ENCODE measurements at regions not wholly inside any gene's neighbourhood (a gene's known extent, or its start where the extent isn't known, plus 50 kb on each side); places are given as distances from the start of the nearest gene placed in this dataset.
"Not testable (repeated sequence)": the region's sequence is repeated elsewhere in the genome, so short reads cannot be mapped to it uniquely, and the experiment has no call there.

DNA sequence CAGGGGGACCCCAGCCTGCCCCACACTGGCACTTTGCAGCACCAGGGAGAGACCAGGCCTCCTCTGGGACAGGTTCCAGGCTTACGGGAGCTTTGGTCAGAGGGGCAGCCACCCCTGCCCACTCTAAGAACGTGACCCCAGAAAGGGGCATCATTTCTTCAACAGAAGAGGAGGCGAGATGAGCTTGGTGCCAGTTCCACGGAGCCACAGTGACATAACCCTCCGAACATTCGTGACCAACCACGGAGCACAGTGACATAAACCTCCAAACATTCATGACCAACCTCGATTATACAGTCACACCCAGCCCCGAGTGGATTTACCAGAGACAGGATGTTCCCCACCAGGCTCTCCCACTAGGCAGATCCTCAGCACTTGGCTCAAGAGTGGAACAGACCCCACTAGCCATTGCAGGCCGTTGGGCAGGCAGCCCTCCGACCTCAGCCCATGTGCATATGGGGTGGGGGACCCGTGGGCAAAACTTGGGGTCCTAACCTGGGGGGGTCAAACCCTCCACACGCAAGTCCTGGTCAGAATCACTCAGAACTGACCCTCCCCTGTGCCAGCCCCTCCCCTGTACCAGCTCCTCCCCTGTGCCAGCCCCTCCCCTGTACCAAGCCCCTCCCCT is 112.9 kb downstream of the METRNL start:
- DNase-seq, result peak; percentile 2

DNA sequence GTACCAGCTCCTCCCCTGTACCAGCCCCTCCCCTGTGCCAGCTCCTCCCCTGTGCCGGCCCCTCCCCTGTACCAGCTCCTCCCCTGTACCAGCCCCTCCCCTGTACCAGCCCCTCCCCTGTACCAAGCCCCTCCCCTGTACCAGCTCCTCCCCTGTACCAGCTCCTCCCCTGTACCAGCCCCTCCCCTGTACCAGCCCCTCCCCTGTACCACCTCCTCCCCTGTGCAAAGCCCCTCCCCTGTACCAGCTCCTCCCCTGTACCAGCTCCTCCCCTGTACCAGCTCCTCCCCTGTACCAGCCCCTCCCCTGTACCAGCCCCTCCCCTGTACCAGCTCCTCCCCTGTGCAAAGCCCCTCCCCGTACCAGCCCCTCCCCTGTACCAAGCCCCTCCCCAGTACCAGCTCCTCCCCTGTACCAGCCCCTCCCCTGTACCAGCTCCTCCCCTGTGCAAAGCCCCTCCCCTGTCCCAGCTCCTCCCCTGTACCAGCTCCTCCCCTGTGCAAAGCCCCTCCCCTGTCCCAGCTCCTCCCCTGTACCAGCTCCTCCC is 113.5 kb downstream of the METRNL start:
- not testable (repeated sequence) for DNase-seq

DNA sequence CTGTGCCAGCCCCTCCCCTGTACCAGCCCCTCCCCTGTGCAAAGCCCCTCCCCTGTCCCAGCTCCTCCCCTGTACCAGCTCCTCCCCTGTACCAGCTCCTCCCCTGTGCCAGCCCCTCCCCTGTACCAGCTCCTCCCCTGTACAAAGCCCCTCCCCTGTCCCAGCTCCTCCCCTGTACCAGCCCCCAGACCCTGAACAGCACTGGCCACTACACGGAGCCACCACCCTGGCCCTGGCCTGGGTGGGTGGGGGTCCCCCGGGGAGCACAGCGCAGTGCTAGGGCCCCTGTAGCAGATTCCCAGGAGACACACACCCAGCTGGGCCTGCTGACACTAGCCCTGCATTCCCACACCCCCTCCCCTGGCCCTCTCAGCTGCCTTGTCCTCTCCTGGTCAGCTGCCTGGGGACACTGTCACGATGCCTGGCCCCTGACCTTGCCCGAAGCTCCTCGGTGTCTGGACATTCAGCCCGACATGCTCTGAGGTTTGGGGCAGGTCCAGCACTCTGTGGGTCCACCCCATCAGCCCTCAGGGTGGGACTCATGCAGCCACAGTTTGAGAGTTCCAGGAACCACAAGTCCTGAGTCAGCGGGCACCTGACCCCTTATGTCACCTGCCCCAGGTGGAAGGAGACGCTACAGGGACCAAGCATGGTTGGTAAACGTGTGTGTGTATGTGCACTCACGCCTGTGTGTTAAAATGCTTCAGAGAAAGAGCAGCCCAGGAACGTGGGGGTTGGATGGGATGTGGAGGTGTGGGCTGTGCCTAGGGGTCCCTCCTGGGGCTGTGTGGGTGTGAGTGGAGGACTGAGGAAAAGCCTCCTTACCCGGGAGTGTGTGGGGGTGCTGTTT is 114.2 kb downstream of the METRNL start:
- DNase-seq, result peak; percentile 10

DNA sequence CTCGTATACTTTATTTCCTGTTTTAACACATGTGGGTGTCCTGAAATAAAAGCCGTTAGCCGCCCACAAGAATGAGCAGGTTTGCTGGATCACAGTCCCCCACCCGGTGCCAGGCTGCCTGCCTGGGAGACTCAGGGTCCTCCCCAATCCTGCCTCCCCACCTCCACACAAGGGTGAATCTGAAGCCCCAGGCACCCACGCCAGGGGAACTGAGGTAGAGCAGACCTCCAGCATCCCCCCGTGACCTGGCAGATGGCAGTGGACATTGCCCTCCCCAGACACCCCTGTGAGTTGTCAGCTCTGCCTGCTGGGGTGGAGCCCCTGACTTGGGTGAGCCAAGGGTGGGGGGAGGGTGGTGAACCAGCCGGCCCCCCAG is 114.8 kb downstream of the METRNL start:
- peak; percentile 9 for DNase-seq

DNA sequence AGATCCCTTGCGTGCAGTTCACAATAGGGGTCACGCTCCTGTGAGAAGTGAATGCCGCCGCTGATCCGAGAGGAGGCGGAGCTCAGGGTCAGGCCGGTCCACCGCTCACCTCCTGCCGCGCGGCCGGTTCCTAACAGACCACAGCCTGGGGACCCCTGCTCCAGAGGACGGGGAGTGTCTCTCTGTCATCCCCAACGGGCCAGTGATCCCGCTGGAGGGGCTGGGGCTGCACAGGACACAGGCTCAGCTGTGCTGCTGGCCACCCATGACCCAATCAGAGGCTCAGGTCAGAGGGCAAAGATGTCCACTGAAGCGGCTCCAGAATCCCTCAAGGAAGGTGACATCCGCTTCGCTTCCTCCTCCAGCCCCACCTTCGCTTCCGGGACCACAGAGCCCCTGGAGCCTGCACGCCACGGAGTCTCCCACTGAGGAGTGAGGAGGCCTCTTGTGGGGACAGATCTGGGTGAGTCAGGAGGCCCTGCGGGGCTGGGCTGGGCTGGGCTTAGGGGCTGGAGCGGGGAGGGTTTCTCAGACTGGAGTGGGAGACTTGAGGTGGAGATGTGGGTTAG is 115.4 kb downstream of the METRNL start:
- DNase-seq, result peak; percentile 7

DNA sequence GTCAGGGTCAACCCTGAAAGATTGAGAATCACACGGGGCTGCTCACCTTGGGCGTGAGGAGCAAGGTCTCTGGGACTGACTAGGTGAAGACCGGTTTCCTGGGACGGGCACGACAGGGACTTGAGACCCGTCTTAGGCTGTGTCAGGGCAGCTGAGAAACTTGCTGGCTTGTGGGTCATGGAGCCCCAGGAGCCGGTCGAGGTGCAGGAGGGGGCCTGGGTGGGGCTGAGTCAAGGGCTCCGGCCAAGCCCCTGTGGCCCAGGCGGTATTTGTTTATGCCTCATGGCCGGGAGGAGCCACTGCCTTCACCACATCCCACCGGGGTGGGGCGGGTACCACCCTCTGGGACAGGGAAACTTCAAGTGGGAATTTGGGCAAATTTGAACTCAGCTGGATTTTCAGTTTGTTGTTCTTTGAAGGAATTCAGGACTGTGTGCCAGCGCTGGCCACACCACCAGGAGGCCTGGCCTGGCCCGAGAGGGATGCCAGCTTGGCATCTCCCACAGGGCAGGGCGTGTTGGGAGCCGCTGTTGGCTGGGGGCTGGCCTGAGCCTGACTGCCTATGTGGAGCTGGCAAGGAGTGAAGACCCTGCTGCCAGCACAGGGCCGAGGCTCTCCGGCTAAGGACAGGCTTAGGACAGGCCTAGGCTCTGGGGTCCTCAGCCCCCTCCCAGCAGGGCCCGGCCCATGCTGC is 116.1 kb downstream of the METRNL start:
- no peak for DNase-seq

DNA sequence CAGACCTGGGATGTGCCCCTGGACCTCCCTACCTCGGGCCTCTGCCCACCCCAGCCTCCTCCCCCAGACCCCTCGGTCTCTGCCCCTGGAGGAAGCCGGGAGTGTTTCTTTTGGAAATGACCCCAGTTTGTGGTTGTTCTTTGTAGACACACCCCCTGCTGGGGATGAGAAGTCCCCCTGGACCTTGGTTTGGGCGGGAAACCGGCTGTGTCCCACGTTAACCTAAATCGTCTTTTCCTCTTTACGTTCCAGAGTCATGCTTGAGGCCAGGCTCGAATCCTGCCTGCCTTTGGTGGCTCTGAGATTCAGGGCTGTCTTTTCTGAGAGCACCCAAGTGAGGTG is 116.6 kb downstream of the METRNL start:
- no peak for DNase-seq

DNA sequence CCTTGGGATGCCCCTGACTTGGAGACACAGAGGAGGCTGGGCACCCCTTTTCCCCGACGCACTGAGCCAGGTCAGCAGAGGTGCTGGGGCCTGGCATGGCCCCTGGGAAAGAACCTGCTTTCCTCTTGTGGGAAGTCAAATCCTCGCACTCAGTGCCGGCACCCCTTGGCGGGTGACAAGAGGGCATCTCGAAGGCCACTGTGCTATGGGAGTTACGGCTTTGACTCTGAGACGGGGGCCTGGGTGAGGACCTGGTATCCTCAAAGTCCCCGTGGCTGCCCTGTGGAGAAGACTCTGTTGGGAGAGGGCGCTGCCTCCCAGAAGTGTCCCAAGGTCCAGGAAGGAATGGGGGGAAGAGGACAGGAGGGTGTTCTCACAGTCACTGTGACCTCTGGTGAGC is 117.0 kb downstream of the METRNL start:
- no peak for DNase-seq

DNA sequence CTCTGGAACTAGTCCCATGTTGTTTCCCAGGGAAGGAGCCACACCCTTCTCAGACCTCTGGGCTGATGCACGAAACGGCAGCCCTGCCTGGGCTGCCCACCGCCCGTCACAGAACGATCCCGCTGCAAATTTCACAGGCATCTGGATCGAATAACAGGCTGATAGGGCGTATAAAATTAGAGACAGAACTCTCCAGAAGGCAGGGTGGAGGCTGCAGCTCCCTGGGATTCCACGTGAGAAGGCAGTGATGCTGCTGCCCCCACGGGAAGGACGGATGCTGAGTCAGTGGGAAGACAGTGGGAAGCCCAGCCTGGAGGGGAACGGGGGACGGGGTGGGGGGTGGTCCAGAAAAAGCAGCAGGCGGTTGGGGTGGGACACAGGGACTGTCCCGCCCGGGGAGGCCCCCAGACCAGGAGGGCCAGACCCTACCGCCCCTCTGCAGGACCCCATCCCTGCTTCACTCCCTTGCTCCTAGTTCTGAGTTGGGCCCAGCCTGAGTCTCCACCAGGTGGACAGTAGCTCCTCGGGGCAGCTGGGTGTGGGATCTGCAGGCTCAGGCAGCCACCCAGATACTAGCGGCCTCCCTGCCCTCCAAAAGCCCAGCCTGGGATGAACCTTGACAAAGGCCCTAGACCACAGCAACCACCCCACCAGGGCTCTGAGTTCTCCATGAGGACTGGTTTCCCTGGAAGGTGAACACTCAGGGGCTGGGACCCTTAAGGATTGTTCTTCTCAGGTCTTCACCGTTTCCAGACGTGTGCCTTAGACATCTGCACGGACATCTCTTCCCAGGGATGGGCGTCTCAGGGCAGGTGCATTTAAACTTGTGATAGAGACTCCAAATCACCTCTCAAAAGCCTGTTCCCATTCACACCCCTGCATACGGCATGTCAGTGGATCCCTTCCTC is 117.8 kb downstream of the METRNL start:
- no peak for DNase-seq

DNA sequence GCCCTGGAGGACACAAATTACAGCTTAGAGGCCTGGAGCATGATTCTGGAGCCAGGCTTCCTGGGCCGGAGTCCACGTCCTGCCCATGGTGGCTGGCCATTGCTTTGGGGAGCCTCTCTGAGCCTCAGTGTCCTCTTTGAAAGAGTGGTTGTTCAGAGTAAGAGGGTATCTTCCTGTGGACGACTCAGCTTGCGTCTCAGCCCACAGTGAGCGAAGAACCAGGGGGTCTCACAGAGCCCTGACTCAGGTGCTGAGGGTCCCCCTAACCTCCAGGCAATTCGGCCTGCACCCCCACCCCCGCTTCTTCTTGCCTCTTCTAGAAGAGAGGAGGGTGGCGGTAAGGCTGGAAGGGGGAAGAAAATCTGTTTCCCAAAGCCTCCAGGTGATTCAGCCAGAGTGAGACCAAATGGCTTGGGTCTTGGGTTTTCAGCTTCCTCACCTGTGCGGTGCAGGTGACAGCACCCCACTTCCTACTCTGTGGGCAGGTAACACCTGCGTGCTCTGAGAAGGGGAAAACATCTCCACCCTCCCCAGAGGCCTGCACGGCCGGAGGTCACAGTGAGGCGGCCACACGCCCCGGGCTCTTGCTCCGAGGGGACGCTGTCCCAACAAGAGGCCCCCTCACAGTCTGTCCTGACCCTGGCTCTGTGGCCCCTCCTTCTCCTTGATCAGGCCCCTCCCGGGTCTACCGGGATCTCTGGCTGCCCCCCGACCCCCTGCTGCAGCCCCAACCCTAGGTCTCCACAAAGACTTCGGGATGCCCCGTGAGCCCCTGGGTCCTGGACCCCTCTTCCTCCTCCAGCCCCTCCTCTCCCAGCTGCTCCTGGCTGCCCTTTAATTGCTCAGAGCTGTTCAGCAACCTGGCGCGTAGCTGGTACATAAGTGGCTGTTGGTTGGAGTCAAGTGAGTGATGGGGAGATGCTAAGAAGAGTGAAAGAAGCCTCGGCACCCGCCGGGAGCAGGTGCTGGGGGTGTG is 119.2 kb downstream of the METRNL start:
- DNase-seq, result no peak

DNA sequence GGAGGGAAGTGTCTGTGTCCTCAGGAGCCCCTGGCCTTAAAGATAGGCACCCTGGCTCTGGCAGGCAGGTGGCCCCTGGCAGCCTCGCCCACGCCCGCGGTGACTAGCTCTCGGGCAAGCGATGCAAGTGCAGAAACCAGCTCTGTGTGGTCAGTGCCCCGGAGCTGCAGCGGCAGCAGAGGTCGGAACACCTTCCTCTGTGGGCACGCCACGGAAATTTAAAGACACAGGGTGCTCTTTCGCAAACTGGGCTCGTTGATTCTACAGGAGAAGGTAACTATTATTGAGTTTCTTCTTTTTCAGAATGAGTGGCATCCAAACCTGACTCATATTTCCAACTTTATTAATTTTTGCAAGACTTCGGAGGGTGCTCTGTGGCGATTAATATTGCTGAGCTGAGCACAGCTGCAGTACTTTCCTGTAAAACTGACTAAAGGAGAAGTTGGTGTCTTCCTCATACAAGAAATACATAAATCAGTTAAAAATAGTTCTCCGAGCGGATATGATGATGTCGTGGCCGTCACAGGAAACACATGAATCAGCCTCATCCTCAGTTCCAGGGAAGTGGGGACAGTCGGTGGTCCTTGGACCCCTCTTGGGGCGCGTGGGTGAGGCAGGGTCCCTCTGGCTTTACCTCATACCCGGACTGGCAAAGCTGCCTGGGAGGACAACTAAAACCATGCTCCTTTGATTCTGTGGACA is 120.2 kb downstream of the METRNL start:
- DNase-seq, result peak; percentile 36

DNA sequence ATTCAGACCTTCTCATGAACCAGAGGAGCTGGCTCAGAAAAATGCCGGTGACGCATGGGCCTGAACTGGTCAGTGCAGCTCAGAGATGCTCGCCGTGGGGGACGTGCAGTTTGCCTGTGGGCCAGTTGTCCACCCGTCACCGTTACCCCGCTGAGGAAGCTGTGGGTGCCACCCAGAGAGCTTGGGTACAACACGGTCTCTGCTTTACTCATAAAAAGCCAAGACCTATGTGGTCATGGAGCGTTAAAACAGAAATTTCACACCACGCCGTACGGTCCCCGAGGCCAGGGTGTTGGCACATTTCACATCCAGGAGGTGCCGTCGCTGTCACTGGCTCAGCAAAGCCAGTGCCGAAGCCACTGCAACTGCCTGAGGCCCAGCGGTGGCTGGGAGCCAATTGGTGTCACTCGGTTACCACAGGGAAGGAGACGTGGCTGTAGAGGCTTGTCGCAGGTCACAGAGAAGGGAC is 120.9 kb downstream of the METRNL start:
- DNase-seq, result peak; percentile 7

DNA sequence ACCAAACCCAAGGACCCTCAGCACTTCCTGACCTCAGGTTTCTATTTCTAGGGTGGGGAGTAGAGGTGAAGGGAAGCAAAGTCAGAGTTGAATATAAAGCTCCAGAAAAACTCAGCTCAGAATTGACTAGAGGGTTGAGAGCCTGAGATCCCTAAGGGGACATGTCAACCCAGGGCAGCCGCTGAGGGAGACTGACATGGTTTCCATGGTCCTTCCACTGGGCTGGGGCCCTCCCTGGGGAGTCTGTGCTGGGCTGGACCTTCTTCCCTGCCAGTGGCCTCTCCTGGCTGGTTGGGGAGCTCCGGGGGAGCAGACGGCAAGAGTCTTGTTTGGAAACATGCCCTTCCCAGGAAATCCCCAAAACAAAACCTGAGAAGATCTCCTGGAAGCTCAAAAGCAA is 121.3 kb downstream of the METRNL start:
- peak; percentile 9 for DNase-seq

DNA sequence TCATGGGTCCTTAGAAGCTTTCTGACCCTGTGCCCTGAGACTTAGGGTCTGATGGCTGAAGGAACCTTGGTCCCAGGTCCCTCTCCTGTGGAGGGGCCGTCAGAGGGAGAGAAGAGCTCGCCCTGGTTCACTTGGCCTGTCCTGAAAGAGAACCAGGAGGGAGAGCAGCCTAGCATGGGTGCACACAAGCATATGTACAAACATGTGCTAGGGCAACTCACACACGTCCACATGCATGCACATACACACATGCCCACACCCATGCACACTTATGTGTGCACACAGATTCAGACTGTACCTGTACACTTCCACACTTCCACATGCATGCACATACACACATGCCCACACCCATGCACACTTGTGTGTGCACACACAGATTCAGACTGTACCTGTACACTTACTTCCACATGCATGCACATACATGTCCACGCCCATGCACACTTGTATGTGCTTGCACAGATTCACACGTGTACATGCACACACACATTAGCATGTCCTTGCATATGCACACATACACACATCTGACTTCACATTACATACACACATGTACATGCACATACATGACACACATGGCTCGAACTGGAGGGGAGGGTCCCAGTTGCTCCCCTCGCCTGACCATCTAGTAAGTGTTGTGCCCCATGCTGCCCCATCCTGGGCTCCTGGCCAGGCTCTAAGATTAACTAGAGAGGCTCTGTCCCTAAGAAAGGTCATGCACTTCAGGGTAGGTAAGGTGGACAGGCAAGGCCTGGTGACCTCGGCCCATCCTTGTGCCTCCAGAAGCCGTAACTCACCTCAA is 122.0 kb downstream of the METRNL start:
- peak; percentile 8 for DNase-seq

DNA sequence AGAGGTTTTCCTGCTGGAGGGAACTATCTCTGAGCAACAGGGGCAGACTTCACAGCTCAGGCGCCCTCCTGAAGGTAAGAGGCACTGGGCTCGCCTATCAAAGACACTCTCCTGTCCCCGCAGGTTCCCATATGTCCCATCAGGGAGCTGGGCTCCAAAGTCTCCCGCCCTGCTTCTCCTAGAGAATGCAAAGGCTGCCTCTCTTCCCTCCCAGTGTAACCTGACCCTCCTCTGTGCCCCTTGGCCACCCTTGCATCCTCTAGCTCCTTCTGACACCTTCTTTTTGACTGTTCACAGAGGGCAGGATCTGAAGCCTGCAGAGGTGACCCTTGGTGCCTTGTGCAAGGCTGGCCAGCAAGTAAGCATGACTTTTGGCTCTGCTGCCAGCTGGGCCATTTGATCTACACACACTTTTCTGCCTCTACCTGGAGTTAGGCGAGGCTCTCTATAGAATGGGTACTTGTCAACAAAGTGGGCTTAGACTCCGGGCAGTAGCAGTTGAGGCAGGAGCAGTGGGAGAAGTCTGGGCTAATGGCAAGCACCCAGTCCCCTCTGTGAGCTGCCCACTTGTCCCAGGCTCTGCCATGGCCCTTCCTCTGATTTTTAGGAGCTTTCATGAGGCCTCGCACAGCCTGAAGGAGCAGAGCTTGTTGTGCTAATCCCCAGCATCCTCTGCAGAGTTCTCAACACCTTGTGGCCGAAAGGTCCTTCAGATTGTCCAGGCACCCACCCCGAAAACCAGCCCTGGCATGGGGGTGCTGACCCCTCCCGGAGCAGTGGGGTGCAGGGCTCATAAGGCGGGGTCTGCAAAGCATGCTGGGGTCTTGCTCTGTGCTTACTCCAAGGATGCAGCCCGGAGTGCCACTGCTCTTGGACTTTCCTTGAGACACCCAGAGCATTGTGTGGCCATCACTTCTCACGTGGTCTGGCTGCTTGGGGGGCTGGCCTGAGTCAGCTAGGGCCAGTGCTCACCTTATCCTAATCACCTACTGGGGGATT is 122.9 kb downstream of the METRNL start:
- peak; percentile 7 for DNase-seq

DNA sequence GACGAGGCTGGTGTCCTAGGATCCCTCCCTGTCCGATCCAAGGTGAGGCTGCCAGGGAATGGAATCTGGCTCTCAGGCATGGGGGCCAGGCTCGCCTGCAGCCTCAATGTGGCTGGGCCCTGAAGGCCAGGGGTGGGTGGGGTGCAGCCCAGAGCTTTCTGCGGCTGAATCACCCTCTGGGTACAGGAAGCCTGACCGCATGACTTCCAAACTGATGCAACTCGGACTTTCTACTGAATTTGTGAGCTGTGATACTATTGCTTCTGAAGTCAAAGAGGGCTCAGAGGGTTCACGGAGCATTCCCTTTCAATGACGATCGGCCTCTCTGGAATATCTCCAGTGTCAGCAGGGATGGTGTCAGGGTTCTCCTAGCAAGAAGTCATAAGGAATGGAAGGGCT is 123.7 kb downstream of the METRNL start:
- peak; percentile 2 for DNase-seq

DNA sequence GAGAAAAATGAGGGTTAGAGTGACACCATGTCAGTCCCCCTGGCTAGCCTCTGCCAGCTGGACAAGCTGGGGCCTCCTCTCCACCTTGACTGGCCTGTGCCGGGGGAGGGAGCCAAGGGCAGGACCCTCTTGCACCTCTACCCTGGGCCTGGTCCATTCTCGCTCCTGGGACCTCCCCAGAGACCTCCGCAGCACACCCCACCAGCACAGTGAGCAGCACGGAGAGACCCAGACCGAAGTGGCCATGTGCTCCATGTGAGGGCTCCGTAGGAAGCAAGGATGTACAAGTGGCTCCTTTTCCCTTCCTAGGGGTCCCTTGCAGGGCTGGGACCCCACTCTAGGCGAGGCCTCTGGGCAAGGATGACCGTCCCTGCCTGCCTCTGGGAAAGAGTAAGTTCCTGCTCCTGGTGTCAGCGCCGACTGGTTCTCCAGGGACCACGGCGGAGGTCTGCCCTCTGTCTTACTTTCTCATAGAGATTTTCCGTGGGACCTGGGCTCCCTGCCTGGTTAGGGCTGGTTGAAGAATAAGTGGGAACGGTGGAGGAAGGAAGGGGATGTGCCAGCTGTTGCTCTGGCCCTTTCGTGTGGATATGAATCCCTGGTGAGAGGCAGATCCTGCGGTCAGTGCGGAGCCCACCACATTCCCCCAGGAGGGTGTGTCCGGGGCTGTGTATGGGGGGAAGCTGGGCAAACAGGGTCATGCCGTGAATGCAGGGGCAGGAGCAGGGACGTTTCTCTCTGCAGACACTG is 124.2 kb downstream of the METRNL start:
- peak; percentile 5 for DNase-seq

Measured in activated naive CD4-positive, alpha-beta T cell treated with anti-CD3 and anti-CD28 coated beads, Interleukin-2, amount 50 U/mL, for 16 hours (primary cell).